Vagina (tissue), 2 donors: ENCODE measurements at regions not wholly inside any gene's neighbourhood (a gene's known extent, or its start where the extent isn't known, plus 50 kb on each side); places are given as distances from the start of the nearest gene placed in this dataset.

Experiments
- CTCF ChIP-seq, 3 experiments: fragments of 450-650 bp in 2 of 3; fragments of 200-600 bp in 1 of 3; sonication (generic) in 1 of 3; IDR thresholded peaks; one replicate each; pipeline ENCODE4 v1.5.1; 2017 to 2019; ENCODE audit warnings: antibody characterized with exemption in 3 of 3, mild to moderate bottlenecking in 2 of 3, moderate library complexity in 2 of 3
- POLR2AphosphoS5 ChIP-seq, 2 donors: sonication (generic); formaldehyde crosslinking; IDR thresholded peaks; one replicate each; pipeline ENCODE4 v1.9.0; 2017; ENCODE audit warnings: antibody characterized with exemption in 2 of 2, mild to moderate bottlenecking in 2 of 2, low read depth in 1 of 2; ENCODE audit not compliant: insufficient read depth in 1 of 2

- TF ChIP-seq CTCF (IDR thresholded peaks at IDR 0.05) (no peak), POLR2AphosphoS5 (IDR thresholded peaks at IDR 0.05; ENCODE audit: insufficient read depth in 1 of 2, low read depth in 1 of 2) (no peak)
Observed at GRCh38 chr6:155710704-155711103, 255.1 kb upstream of the NOX3 start.
